ENCODE measurements at regions not wholly inside any gene's neighbourhood (a gene's known extent, or its start where the extent isn't known, plus 50 kb on each side); places are given as distances from the start of the nearest gene placed in this dataset.

GRCh38 chr18:78727057-78727739, 252.4 kb upstream of the SALL3 start:
- DNase-seq (ENCODE audit: low spot score), result no peak

GRCh38 chr18:78727877-78728783, 251.5 kb upstream of the SALL3 start:
- DNase-seq (ENCODE audit: low spot score), result no peak

DNA sequence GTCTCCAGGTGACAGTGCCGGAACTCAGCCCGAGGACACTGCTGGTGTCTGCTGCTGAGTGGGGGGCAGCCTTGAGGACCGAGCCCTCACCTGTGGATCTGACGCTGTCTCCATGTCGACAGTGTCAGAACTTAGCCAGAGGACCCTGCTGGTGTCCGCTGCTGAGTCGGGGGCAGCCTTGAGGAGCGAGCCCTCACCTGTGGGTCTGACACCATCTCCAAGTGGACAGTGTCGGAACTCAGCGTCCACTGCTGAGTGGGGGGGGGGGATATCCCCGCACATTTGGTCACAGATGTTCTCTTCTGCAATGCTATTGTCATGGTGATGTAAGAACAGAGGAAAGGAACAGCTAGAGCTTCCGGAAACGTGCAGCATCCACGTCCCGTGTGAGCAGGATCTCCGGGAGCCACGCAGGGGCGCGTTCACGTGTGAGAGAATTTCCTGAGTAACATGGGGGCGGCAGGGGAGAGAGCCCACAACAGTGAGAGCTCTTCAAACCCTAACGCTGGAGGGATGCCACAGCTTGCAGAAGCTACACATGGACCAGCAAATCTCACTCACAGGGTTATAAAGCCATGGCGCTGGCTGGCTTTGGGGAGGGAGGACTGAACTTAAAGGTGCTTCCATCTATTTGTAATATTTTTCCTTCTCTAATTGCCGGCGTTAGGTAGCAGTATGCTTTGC, 250.7 kb upstream of the SALL3 start:
- DNase-seq (ENCODE audit: low spot score), result no peak

GRCh38 chr18:78730546-78730945, 249.1 kb upstream of the SALL3 start:
- DNase-seq (ENCODE audit: low spot score), result no peak

DNA sequence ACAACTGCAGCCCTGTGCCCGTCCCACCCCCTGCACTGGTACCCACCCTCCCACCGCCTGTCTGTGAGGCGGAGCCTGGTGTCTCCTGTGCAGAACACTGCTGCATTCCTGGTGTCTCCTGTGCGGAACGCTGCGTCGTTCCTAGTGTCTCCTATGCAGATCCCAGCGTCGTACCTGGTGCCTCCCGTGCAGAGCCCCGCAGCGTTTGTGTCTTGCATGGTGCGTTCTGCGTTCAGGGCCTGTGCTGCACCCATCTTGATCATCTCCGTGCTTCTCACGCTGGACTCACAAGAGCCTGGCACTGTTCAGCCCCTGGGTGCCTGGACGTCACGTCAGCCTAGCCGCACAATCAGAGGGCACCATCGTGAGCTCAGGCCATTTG, 248.6 kb upstream of the SALL3 start:
- DNase-seq (ENCODE audit: low spot score), result no peak

DNA sequence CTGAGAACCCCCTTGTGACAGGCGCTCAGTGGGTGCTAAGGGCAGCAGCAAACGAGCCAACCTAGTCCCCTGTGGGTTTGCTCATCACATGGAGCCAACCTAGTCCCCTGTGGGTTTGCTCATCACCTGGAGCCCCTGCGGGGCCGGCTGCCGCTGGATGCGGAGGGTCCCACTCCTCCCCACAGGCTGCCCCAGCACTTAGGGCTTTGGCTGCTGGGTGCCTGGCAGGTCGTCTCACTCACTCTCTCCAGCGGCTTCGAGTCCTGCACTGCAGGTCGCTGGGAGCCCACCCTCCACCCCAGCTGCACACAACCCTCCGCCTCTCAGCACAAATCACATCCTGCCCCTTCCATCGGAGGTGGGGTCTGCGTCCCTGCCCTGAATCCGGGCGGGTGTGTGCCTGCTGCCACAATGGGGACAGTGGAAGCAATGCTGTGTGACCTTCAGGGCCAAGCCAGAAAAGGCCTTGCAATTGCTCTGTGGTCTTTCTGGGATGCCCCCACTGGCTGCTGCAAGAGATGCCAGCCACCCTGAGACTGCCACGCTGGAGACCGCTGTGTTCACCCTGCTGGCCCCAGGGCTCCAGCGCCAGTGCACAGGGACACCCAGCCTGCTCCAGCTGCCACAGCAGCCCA, 248.1 kb upstream of the SALL3 start:
- no peak for DNase-seq (ENCODE audit: low spot score)

DNA sequence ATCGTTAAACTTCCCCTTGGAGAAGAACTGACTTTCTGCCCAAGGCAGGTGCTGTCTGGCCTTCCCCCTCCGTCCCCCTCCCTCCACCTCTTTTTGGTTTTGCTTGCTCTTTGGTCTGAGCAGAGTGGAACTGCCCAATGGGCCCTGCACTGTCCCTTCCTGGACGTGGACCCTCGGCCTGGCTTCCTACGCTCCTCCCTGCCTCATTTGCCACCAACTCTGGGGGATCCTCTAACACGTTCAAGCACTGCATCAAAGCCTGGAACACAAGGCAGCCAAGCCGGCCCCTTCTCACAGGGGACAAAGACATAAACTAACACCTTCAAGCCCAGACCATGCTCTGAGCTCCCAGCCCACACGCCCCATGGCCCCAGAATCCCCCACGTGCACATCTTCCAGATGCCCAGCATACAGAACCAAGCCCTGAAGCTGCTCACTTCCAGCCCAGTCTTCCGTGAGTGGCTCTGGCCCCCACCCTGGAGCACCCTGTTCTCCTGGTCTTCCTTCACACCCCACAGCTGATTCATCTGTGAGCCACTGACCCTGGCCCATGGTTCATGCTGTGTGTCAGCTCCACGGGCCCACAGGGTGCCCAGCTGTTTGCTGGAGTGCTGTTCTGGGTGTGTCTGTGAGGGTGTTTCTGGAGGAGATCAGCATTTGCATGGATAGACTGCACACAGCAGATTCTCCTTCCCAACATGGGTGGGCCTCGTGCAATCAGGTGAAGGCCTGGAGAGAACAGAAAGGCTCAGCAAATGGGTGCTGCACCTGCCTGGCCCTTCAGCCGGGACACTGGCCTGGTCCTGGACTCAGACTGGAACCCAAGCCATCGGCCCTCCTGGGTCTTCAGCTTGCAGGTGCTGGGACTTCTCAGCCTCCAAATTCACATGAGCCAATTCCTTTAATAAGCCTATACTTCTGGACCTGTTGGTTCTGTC, 247.1 kb upstream of the SALL3 start:
- DNase-seq (ENCODE audit: low spot score), result no peak

GRCh38 chr18:78733762-78734613, 245.6 kb upstream of the SALL3 start:
- DNase-seq (ENCODE audit: low spot score), result no peak

DNA sequence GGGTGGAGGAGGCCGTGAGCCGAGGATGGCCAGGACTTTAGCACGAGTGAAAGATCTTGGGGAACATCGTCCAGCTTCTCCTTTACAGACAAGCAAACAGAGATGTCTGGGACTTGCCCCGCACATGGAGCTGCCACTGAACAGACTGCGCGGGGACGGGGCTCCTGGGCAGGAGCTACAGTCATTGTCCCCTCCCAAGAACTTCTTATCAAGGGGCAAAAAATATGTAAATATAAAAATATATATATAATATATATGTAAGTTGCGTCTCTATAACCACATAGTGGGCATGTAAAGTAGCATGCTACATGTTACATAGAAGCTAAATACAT, 245.0 kb upstream of the SALL3 start:
- no peak for DNase-seq (ENCODE audit: low spot score)

DNA sequence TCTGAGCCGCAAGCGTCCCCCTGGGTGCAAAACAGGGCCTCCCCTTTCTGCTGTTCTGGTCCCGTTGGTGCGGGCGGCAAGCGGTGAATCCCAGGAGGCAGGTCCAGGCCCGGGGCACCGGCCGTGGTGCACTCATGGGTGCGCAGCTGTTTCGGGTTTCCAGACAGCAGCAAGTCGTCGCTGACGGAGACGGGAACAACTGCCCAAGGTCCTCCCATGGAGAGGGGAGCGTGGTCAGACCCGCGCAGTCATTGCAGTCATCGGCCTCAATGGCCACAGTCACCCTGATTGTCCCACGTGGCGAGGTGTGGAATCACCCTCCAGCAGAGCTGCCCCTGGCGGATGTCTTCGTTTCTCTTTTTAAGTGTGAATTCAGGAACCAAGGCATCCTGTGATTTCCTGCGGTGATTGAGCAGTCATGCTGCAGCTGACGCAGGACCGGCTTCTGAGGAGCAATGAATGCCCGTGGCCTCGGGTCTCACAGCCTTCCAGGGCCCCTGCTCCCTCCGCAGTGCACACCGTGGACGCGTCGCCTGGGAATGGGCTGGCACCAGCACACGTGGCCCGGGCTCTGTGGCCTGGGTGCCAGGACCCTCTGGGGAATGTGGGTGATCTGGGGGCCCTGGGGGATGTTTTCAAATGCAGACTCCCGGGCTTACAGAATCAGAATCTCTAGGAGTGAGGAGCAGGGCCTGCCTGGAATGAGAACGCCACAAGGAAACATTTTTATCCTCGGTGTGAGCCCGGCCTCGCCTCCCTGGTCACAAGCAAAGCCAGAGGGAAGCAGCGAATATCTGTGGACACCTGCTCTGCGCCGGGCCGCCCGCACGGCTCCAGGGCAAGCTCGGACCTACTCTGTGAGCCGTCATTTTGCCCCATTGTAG, 244.2 kb upstream of the SALL3 start:
- no peak for DNase-seq (ENCODE audit: low spot score)

DNA sequence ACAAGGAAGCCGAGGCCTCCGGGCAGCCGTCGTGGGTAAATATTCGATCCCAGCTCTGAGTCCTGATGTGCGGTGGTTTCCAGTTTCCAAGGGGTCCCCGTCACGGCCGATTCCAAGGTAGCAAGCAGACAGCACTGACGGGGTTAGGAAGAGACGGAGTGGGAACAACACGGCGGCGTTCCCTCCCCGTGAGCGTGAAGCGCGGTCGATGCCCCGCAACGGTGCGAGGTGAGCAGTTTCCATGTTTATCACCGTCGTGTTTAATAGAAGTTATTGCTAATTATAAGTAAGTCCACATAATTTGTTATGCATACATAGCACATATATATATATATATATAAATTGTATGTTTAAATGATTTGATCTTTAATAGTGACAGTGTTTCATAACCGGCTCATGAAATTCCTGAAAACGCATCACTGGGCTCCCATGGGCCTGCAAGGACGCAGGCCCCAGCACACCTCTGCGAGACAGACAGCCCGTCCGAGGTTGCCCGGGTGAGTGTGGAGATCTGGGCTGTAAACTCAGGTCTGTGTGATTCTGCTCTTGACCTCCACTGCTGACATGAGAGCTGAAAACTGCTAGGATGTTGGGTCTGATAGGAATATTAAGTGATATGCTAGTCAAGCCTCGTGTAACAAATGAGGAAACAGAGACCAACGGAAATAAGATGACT, 243.5 kb upstream of the SALL3 start:
- DNase-seq (ENCODE audit: low spot score), result no peak

GRCh38 chr18:78737006-78737915, 242.4 kb upstream of the SALL3 start:
- DNase-seq (ENCODE audit: low spot score), result no peak

- no peak for DNase-seq (ENCODE audit: low spot score)
Measured at GRCh38 chr18:78738076-78738690, 241.4 kb upstream of the SALL3 start.

GRCh38 chr18:78739115-78739514, 240.5 kb upstream of the SALL3 start:
- no peak for DNase-seq (ENCODE audit: low spot score)

DNA sequence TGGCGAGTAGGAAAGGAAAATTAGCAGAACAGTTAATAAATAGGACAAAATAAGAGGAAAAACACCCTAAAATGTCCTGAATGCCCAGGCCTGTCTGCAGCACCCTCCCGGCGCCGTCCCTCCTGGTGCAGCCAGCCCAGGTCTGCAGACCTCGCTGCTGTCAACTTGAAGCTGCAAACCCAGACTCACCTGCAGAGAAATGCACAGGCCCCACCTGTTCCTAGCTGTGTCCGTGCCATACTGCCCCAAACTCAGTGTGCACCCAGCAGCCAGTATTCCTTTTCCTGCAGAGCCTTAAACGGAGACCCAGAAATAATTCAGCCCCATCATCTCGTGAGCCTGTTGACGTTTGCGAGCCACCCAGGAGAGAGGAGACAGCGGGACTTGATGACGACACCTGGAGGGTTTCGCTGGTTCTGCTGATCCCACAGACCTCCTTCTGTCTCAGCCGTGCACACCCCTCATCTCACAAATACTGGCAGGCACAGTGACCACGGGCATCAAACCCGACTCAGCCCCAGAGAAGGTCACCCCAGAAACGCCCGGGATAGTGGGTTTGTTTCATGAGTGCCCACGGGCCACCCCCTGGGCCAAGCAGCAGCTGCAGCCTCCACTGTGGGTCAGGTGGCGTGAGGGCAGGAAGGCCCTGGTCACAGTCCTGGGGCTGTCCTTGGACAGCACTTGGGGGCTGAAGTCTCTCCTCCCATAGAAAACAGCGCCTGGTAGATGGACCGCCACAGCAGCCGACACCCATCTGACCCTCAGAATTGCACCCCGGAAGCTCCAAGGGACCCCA, 239.5 kb upstream of the SALL3 start:
- no peak for DNase-seq (ENCODE audit: low spot score)

DNA sequence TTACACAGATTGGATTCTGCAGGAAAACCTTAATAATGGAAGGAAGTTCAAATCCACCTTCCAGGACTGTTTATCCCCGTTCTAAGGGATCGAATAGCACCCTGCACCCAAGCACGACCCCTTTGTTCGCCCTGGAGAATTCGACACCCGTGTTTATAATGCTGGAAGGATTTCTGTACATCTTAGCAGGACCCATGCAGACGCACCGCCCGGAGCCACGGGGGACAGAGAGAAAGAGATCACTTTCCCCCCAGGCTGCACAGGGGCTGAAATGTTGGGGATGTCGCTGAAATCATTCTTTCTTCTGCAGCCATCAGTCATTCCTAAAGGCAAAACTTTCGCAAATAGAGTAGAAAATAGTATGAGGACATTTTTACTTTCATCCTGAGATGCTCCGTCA, 238.7 kb upstream of the SALL3 start:
- DNase-seq (ENCODE audit: low spot score), result no peak

Measured in globus pallidus (tissue), 1 donor.